HEK293 (cell line): ENCODE measurements at regions not wholly inside any gene's neighbourhood (a gene's known extent, or its start where the extent isn't known, plus 50 kb on each side); places are given as distances from the start of the nearest gene placed in this dataset.

Experiments used
- CTCF ChIA-PET: fragments of 350-600 bp; formaldehyde crosslinking; extraction: SDS; loops from one replicate; lab custom pipeline; 2021; ENCODE audit warnings: antibody characterized with exemption; lab: Yijun Ruan, JAX
- POLR2A ChIA-PET: fragments of 300-600 bp; formaldehyde crosslinking; extraction: SDS; loops from one replicate; lab custom pipeline; 2020; ENCODE audit warnings: antibody characterized with exemption, inconsistent platforms; lab: Yijun Ruan, JAX
- H3K27ac ChIP-seq: fragments of 200-500 bp; sonication (Bioruptor generic); 2 replicates; pipeline ENCODE4 v1.5.1; 2014; ENCODE audit warnings: low read depth, low read length, control low read depth, inconsistent platforms; ENCODE audit errors: extremely low read depth
- H3K36me3 ChIP-seq, 2 experiments: fragments of 200-500 bp in 1 of 2; sonication (Bioruptor generic) in 1 of 2; 1 replicate in 1 of 2; 2 replicates in 1 of 2; pipeline ENCODE4 v1.5.1; 2014 to 2017; ENCODE audit warnings: inconsistent platforms in 2 of 2, low read length in 2 of 2; ENCODE audit not compliant: control insufficient read depth in 2 of 2, insufficient read depth in 1 of 2
- H3K4me1 ChIP-seq: fragments of 200-500 bp; sonication (Bioruptor generic); 2 replicates; pipeline ENCODE4 v1.5.1; 2014; ENCODE audit warnings: mild to moderate bottlenecking, low read length, inconsistent platforms; ENCODE audit not compliant: control insufficient read depth, insufficient read depth
- H3K4me3 ChIP-seq: 2 replicates; pipeline ENCODE4 v1.5.1; 2011; ENCODE audit warnings: low read depth, mild to moderate bottlenecking, control low read depth, low read length, moderate library complexity
- H3K9me3 ChIP-seq: fragments of 200-500 bp; sonication (Bioruptor generic); 2 replicates; pipeline ENCODE4 v1.5.1; 2014; ENCODE audit warnings: low read depth, low read length, inconsistent platforms; ENCODE audit not compliant: control insufficient read depth, insufficient read depth
- CTCF ChIP-seq: fragments of 450-650 bp; formaldehyde crosslinking; IDR thresholded peaks from 2 replicates; pipeline ENCODE4 v1.5.1; 2016; ENCODE audit warnings: missing biosample characterization, missing genetic modification characterization
- HIC1 ChIP-seq: fragments of 450-650 bp; formaldehyde crosslinking; IDR thresholded peaks from 2 replicates; pipeline ENCODE4 v1.5.1; 2016; ENCODE audit warnings: missing biosample characterization, missing genetic modification characterization
- INSM2 ChIP-seq: fragments of 450-650 bp; formaldehyde crosslinking; IDR thresholded peaks from 2 replicates; pipeline ENCODE4 v1.5.1; 2016; ENCODE audit warnings: missing biosample characterization, missing genetic modification characterization
- KLF9 ChIP-seq: fragments of 450-650 bp; formaldehyde crosslinking; IDR thresholded peaks from 2 replicates; pipeline ENCODE4 v1.5.1; 2016; ENCODE audit warnings: missing biosample characterization, missing genetic modification characterization, low read depth
- ZBTB49 ChIP-seq: fragments of 450-650 bp; formaldehyde crosslinking; IDR thresholded peaks from 2 replicates; pipeline ENCODE4 v1.5.1; 2016; ENCODE audit warnings: missing biosample characterization, missing genetic modification characterization, low read depth
- ZFP37 ChIP-seq: fragments of 450-650 bp; formaldehyde crosslinking; IDR thresholded peaks from 2 replicates; pipeline ENCODE4 v1.5.1; 2016; ENCODE audit warnings: missing biosample characterization, missing genetic modification characterization
- ZNF112 ChIP-seq: fragments of 450-650 bp; formaldehyde crosslinking; IDR thresholded peaks from 2 replicates; pipeline ENCODE4 v1.5.0; 2017; ENCODE audit warnings: missing biosample characterization, missing genetic modification characterization
- ZNF132 ChIP-seq: fragments of 450-650 bp; formaldehyde crosslinking; IDR thresholded peaks from 2 replicates; pipeline ENCODE4 v1.5.1; 2017; ENCODE audit warnings: missing biosample characterization, missing genetic modification characterization, borderline replicate concordance
- ZNF214 ChIP-seq: fragments of 450-650 bp; formaldehyde crosslinking; IDR thresholded peaks from 2 replicates; pipeline ENCODE4 v1.5.1; 2017; ENCODE audit warnings: missing biosample characterization, mild to moderate bottlenecking, missing genetic modification characterization, borderline replicate concordance
- ZNF335 ChIP-seq: fragments of 450-650 bp; formaldehyde crosslinking; conservative IDR thresholded peaks from 2 replicates; pipeline ENCODE4 v1.5.1; 2016; ENCODE audit warnings: missing biosample characterization, missing genetic modification characterization
- ZNF473 ChIP-seq: fragments of 450-650 bp; formaldehyde crosslinking; IDR thresholded peaks from 2 replicates; pipeline ENCODE4 v1.5.1; 2017; ENCODE audit warnings: missing biosample characterization, missing genetic modification characterization
- ZNF48 ChIP-seq: fragments of 450-650 bp; formaldehyde crosslinking; IDR thresholded peaks from 2 replicates; pipeline ENCODE4 v1.5.1; 2016; ENCODE audit warnings: missing biosample characterization, missing genetic modification characterization
- ZNF529 ChIP-seq: fragments of 450-650 bp; formaldehyde crosslinking; IDR thresholded peaks from 2 replicates; pipeline ENCODE4 v1.5.1; 2017; ENCODE audit warnings: missing genetic modification characterization, missing biosample characterization; ENCODE audit not compliant: insufficient replicate concordance
- ZNF610 ChIP-seq: fragments of 450-650 bp; formaldehyde crosslinking; IDR thresholded peaks from 2 replicates; pipeline ENCODE4 v1.5.1; 2016; ENCODE audit warnings: missing biosample characterization, missing genetic modification characterization, borderline replicate concordance
- ZNF626 ChIP-seq: fragments of 450-650 bp; sonication (Bioruptor Pico); formaldehyde crosslinking; IDR thresholded peaks from 2 replicates; pipeline ENCODE4 v1.5.1; 2018; ENCODE audit warnings: missing biosample characterization, missing genetic modification characterization, inconsistent platforms
- ZNF792 ChIP-seq: fragments of 450-650 bp; formaldehyde crosslinking; IDR thresholded peaks from 2 replicates; pipeline ENCODE4 v1.5.1; 2016; ENCODE audit warnings: missing biosample characterization, missing genetic modification characterization
- ZNF830 ChIP-seq: fragments of 450-650 bp; IDR thresholded peaks from 2 replicates; pipeline ENCODE4 v1.5.0; 2018; ENCODE audit warnings: missing biosample characterization, missing genetic modification characterization, low read depth, mild to moderate bottlenecking, moderate library complexity
- ZSCAN23 ChIP-seq: fragments of 450-650 bp; formaldehyde crosslinking; IDR thresholded peaks from 2 replicates; pipeline ENCODE4 v1.5.1; 2016; ENCODE audit warnings: missing biosample characterization, missing genetic modification characterization

- TF ChIP-seq INSM2 (tag by site-specific recombination): no peak
- TF ChIP-seq ZNF610 (tag by site-specific recombination): no peak
- no peak for TF ChIP-seq ZNF214 (tag by site-specific recombination)
- no peak for TF ChIP-seq ZNF48 (tag by site-specific recombination)
- no peak for TF ChIP-seq ZNF792
- no peak for TF ChIP-seq ZNF473 (tag by site-specific recombination)
- no peak for TF ChIP-seq ZNF529 (tag by site-specific recombination)
- TF ChIP-seq, all 188 proteins: peak for 0
Observed at GRCh38 chr2:224208443-224208842, 169.4 kb upstream of the SERPINE2 start (continued).

- Histone ChIP-seq H3K9me3 (no peaks in the 10 kb centered on the region), H3K27ac (no peak overlapping the region), H3K4me1 (no peaks in the 10 kb centered on the region), H3K4me3 (no peak overlapping the region), H3K36me3 (no peaks in the 10 kb centered on the region)
- ChIA-PET POLR2A (no interaction called here), CTCF (no interaction called here)
- TF ChIP-seq ZNF830: no peak
- TF ChIP-seq ZNF626: no peak
- no peak for TF ChIP-seq ZFP37 (tag by site-specific recombination)
- no peak for TF ChIP-seq HIC1 (tag by site-specific recombination)
- no peak for TF ChIP-seq ZNF335 (tag by site-specific recombination)
- TF ChIP-seq KLF9 (tag by site-specific recombination): no peak
- TF ChIP-seq ZBTB49: no peak
- TF ChIP-seq ZNF112 (tag by site-specific recombination): no peak
- TF ChIP-seq ZSCAN23 (tag by site-specific recombination): no peak
- no peak for TF ChIP-seq ZNF132 (tag by site-specific recombination)
- TF ChIP-seq CTCF (tag by site-specific recombination): no peak
Observed at GRCh38 chr2:224208007-224208406, 168.9 kb upstream of the SERPINE2 start.
